BJ (cell line): ENCODE measurements at regions not wholly inside any gene's neighbourhood (a gene's known extent, or its start where the extent isn't known, plus 50 kb on each side); places are given as distances from the start of the nearest gene placed in this dataset.

Source experiments
- CTCF ChIA-PET: fragments of 350-600 bp; formaldehyde crosslinking; extraction: SDS; loops from one replicate; lab custom pipeline; 2021; ENCODE audit warnings: antibody characterized with exemption, inconsistent platforms; lab: Yijun Ruan, JAX
- POLR2A ChIA-PET: fragments of 300-600 bp; sonication (Branson Sonifier 250); formaldehyde crosslinking; extraction: SDS; loops from one replicate; lab custom pipeline; 2021; ENCODE audit warnings: antibody characterized with exemption; lab: Charles Lee
- DNase-seq: peaks from one replicate; pipeline ENCODE4 v3.0.0-alpha.2; 2011; ENCODE audit warnings: low read depth
- H3K27me3 ChIP-seq: 2 replicates; pipeline ENCODE4 v1.6.0; 2011; ENCODE audit warnings: low read length; ENCODE audit not compliant: control insufficient read depth, insufficient read depth
- H3K36me3 ChIP-seq: 2 replicates; pipeline ENCODE4 v1.5.1; 2011; ENCODE audit warnings: low read length; ENCODE audit not compliant: control insufficient read depth, insufficient read depth
- H3K4me3 ChIP-seq: 2 replicates; pipeline ENCODE4 v1.5.1; 2011; ENCODE audit warnings: low read depth, mild to moderate bottlenecking, control low read depth, low read length
- TF ChIP-seq, protein P1 (sequence below): IDR thresholded peaks from 2 replicates; pipeline ENCODE4 v1.5.1; 2011; ENCODE audit warnings: low read depth, mild to moderate bottlenecking, control low read depth, inconsistent platforms, low read length, moderate library complexity; ENCODE audit not compliant: insufficient read depth

DNA sequence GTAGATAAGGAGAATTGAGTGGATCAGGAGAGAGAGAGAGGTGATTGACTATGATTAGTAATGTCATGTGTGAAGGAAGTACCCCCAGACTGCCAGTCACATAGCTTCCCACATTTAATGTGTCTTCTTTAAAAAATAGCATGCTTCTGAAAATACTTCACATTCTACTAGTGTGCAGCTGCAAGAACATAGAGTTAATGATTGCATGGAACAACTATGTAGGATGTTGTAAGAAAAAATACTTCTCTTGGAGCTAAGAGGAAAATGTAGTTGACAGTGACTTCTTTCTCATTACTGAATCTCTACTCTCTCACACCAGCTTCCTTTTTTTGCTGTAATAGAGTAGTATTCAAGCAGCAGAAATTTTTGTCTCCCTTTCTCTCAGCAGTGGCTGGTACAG is 1016.2 kb downstream of the NLGN4Y start:
- CTCF ChIA-PET: no interaction called here
- H3K27me3 ChIP-seq: no peaks in the 10 kb centered on the region
- peak; percentile 38 for DNase-seq
- H3K4me3 ChIP-seq: no peak overlapping the region
- TF ChIP-seq, protein P1, sequence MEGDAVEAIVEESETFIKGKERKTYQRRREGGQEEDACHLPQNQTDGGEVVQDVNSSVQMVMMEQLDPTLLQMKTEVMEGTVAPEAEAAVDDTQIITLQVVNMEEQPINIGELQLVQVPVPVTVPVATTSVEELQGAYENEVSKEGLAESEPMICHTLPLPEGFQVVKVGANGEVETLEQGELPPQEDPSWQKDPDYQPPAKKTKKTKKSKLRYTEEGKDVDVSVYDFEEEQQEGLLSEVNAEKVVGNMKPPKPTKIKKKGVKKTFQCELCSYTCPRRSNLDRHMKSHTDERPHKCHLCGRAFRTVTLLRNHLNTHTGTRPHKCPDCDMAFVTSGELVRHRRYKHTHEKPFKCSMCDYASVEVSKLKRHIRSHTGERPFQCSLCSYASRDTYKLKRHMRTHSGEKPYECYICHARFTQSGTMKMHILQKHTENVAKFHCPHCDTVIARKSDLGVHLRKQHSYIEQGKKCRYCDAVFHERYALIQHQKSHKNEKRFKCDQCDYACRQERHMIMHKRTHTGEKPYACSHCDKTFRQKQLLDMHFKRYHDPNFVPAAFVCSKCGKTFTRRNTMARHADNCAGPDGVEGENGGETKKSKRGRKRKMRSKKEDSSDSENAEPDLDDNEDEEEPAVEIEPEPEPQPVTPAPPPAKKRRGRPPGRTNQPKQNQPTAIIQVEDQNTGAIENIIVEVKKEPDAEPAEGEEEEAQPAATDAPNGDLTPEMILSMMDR: no peak
- H3K36me3 ChIP-seq: no peaks in the 10 kb centered on the region
- POLR2A ChIA-PET: no interaction called here

DNA sequence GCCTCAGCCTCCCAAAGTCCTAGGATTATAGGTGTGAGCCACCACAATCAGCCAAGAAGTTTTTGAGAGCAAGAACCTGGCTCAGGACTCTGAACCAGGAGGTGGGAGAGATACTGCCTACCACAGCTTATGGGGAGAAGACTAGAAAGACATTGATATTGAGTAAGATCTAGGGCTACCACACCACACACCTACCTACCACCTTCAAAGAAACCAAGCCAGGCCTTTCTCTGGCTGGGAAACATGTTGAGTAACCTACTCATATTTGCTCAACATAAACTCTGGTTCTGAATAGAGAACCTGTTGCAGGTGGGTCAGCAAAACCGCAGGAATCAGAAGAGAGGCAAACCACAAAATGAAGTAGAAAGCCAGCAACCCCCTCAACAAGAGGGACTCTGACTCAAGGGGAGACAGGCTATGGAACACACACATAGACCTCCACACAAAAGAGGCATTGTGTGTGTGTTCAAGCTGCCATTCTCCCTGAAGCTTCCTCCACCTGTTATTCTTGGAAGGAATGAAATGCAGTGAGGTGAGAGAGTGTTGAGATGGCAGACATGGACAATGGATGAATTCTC is 1021.9 kb downstream of the NLGN4Y start:
- H3K27me3 ChIP-seq: no peaks in the 10 kb centered on the region
- ChIA-PET CTCF (no interaction called here), POLR2A (no interaction called here)
- no peak overlapping the region for H3K4me3 ChIP-seq
- H3K36me3 ChIP-seq: no peaks in the 10 kb centered on the region
- DNase-seq: no peak
- TF ChIP-seq, protein P1: no peak

DNA sequence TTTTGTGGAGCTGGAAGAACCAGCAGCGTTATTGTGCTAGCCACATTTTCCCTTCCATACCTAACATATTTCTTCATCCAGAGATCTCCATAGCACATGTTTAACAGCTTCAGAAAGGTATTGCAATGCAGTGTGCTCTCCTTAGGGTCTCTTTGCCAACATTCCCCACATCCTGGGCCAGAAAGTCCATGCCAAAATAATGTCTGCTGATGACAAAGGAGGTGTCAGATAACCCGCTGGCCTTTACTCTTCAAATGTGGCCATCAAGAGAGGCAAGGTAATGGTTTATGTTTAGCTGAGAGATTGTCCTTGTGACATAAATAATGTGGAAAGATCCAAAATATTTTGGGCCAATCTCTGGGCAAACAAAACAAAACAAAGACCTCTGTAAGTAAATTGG is 1027.7 kb downstream of the NLGN4Y start:
- DNase-seq: no peak
- H3K4me3 ChIP-seq: no peak overlapping the region
- H3K27me3 ChIP-seq: no peaks in the 10 kb centered on the region
- H3K36me3 ChIP-seq: no peaks in the 10 kb centered on the region
- POLR2A ChIA-PET: no interaction called here
- CTCF ChIA-PET: interaction anchor here (0.7 kb wide), 1 partner anchor 98 kb away, joined by 3 read pairs; no protein-coding TSS in a partner anchor
- TF ChIP-seq, protein P1: no peak

DNA sequence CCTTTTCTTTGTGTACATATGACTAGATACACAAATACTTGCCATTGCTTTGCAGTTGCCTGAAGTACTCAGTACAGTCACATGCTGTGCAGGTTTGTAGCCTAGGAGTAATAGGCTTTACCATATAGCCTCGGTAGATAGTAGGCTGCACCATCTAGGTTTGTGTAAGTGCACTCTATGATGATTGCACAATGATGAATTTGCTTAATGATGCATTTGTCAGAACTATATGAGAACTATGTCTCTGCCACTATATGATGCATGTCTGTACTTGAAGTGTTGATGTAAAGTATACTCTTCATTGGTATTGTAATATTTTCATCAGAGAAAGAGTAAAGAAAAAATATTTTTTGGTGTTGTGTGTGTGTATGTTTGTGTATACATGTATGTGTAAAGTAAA is 1030.7 kb downstream of the NLGN4Y start:
- no peak overlapping the region for H3K4me3 ChIP-seq
- no peak for DNase-seq
- POLR2A ChIA-PET: no interaction called here
- CTCF ChIA-PET: no interaction called here
- TF ChIP-seq, protein P1: no peak
- no peaks in the 10 kb centered on the region for H3K27me3 ChIP-seq
- H3K36me3 ChIP-seq: no peaks in the 10 kb centered on the region

DNA sequence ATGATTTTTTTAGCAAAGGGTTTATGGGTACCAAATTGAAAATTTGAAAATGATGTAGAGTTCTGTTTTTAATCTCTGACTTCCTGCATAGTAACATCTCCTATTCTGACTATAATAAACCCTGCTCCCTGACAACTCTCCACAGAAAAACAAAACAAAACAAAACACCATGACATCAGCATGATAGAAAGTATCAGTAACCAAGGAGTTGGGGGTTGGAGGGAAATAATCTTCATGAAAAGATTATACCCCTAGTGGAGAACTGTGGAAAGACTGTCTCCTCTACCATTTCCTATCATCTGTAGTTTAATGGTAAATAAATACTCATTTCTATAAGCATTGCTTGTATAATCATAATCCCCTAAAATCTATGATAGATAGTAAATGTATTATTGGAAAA is 1034.8 kb downstream of the NLGN4Y start:
- ChIA-PET POLR2A (no interaction called here), CTCF (interaction anchor here (0.7 kb wide), 1 partner anchor 751 kb away, joined by 3 read pairs; no protein-coding TSS in a partner anchor)
- DNase-seq: no peak
- Histone ChIP-seq H3K36me3 (no peaks in the 10 kb centered on the region), H3K4me3 (no peak overlapping the region), H3K27me3 (no peaks in the 10 kb centered on the region)
- TF ChIP-seq, protein P1: 0 out of 2 replicates have a peak, but pooled peaks have one; percentile 3
